ENCODE measurements at regions not wholly inside any gene's neighbourhood (a gene's known extent, or its start where the extent isn't known, plus 50 kb on each side); places are given as distances from the start of the nearest gene placed in this dataset.

- Histone ChIP-seq H3K27ac (ENCODE audit: low read length) (no peak overlapping the region), H3K4me3 (ENCODE audit: low read depth in 2 of 2, low read length in 2 of 2) (no peak overlapping the region), H3K36me3 (ENCODE audit: control insufficient read depth, insufficient read depth, low read length) (no peaks in the 10 kb centered on the region), H3K27me3 (ENCODE audit: control insufficient read depth, insufficient read depth, low read length) (peaks cover 5% of the 10 kb centered on the region), H3K9me3 (ENCODE audit: control insufficient read depth, insufficient read depth, low read depth, low read length) (no peaks in the 10 kb centered on the region), H3K4me1 (ENCODE audit: control insufficient read depth, insufficient read depth, low read length) (no peaks in the 10 kb centered on the region)
- intact Hi-C loops (cut with micrococcal nuclease; ENCODE audit: unreplicated experiment) (no loop called here), in situ Hi-C loops (cut with HindIII; ENCODE audit: low pct_unique_long_range_greater_than_20kb, low sequenced_read_pairs) (no loop called here)
- DNase-seq (ENCODE audit: low read depth, low spot score): no peak
- no TSS peak for BruUV-seq (replicated peaks)
- TF ChIP-seq CTCF (IDR thresholded peaks at IDR 0.05) (no peak), SIN3A (IDR thresholded peaks at IDR 0.05; ENCODE audit: borderline replicate concordance, insufficient read depth, low read depth, low read length) (no peak), POLR2AphosphoS5 (IDR thresholded peaks at IDR 0.05; ENCODE audit: low read depth, low read length) (no peak), TCF7L2 (IDR thresholded peaks at IDR 0.05; ENCODE audit: low read depth, low read length) (no peak)
- TF ChIP-seq, protein P1, sequence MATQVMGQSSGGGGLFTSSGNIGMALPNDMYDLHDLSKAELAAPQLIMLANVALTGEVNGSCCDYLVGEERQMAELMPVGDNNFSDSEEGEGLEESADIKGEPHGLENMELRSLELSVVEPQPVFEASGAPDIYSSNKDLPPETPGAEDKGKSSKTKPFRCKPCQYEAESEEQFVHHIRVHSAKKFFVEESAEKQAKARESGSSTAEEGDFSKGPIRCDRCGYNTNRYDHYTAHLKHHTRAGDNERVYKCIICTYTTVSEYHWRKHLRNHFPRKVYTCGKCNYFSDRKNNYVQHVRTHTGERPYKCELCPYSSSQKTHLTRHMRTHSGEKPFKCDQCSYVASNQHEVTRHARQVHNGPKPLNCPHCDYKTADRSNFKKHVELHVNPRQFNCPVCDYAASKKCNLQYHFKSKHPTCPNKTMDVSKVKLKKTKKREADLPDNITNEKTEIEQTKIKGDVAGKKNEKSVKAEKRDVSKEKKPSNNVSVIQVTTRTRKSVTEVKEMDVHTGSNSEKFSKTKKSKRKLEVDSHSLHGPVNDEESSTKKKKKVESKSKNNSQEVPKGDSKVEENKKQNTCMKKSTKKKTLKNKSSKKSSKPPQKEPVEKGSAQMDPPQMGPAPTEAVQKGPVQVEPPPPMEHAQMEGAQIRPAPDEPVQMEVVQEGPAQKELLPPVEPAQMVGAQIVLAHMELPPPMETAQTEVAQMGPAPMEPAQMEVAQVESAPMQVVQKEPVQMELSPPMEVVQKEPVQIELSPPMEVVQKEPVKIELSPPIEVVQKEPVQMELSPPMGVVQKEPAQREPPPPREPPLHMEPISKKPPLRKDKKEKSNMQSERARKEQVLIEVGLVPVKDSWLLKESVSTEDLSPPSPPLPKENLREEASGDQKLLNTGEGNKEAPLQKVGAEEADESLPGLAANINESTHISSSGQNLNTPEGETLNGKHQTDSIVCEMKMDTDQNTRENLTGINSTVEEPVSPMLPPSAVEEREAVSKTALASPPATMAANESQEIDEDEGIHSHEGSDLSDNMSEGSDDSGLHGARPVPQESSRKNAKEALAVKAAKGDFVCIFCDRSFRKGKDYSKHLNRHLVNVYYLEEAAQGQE (IDR thresholded peaks at IDR 0.05; ENCODE audit: insufficient read depth in 1 of 2, low read depth in 2 of 2, low read length in 1 of 2): no peak
- ChIA-PET POLR2A (no interaction called here), CTCF (no interaction called here)
- ATAC-seq: no peak
Measured at GRCh38 chr10:50941629-50942028, 56.2 kb upstream of the A1CF start.

GRCh38 chr10:50946991-50947781 lies 61.8 kb upstream of the A1CF start:
- Histone ChIP-seq H3K4me3 (ENCODE audit: low read depth in 2 of 2, low read length in 2 of 2) (no peak overlapping the region), H3K27ac (ENCODE audit: low read length) (no peak overlapping the region), H3K9me3 (ENCODE audit: control insufficient read depth, insufficient read depth, low read depth, low read length) (no peaks in the 10 kb centered on the region), H3K4me1 (ENCODE audit: control insufficient read depth, insufficient read depth, low read length) (no peaks in the 10 kb centered on the region), H3K27me3 (ENCODE audit: control insufficient read depth, insufficient read depth, low read length) (peaks cover 2% of the 10 kb centered on the region; the same call in 1 of the 2 replicates), H3K36me3 (ENCODE audit: control insufficient read depth, insufficient read depth, low read length) (no peaks in the 10 kb centered on the region)
- BruUV-seq (replicated peaks): no TSS peak
- DNase-seq (ENCODE audit: low read depth, low spot score) (no peak), ATAC-seq (no peak)
- TF ChIP-seq POLR2AphosphoS5 (IDR thresholded peaks at IDR 0.05; ENCODE audit: low read depth, low read length): no peak
- TF ChIP-seq, protein P1 (IDR thresholded peaks at IDR 0.05; ENCODE audit: insufficient read depth in 1 of 2, low read depth in 2 of 2, low read length in 1 of 2): no peak
- TF ChIP-seq SIN3A (IDR thresholded peaks at IDR 0.05; ENCODE audit: borderline replicate concordance, insufficient read depth, low read depth, low read length): no peak
- no peak for TF ChIP-seq TCF7L2 (IDR thresholded peaks at IDR 0.05; ENCODE audit: low read depth, low read length)
- TF ChIP-seq CTCF (IDR thresholded peaks at IDR 0.05): no peak
- intact Hi-C loops (cut with micrococcal nuclease; ENCODE audit: unreplicated experiment): no loop called here
- CTCF ChIA-PET: no interaction called here
- POLR2A ChIA-PET: no interaction called here
- in situ Hi-C loops (cut with HindIII; ENCODE audit: low pct_unique_long_range_greater_than_20kb, low sequenced_read_pairs): no loop called here
